Caco-2 (cell line): ENCODE measurements at regions not wholly inside any gene's neighbourhood (a gene's known extent, or its start where the extent isn't known, plus 50 kb on each side); places are given as distances from the start of the nearest gene placed in this dataset.

ENCODE experiments used
- BruUV-seq: library from RNA; stranded (reverse); fragments of 400-500 nt; replicated peaks from 2 replicates; lab custom pipeline; 2021; lab: Mats Ljungman, UMichigan
- CTCF ChIA-PET: fragments of 300-600 bp; sonication (Branson Sonifier 250); formaldehyde crosslinking; loops from one replicate; lab custom pipeline; 2022; ENCODE audit warnings: antibody characterized with exemption; lab: Charles Lee
- POLR2A ChIA-PET: fragments of 300-600 bp; sonication (Branson Sonifier 250); formaldehyde crosslinking; loops from one replicate; lab custom pipeline; 2022; ENCODE audit warnings: antibody characterized with exemption; lab: Charles Lee
- DNase-seq, 2 experiments: peaks; one replicate each; pipeline versions ENCODE4 v3.0.0 to v3.0.0-alpha.2; 2020 to 2022
- H3K27me3 ChIP-seq: replicated peaks from 2 replicates; pipeline ENCODE4 v1.6.0; 2011; ENCODE audit warnings: low read length; ENCODE audit not compliant: control insufficient read depth, insufficient read depth
- H3K36me3 ChIP-seq: 2 replicates; pipeline ENCODE4 v1.5.1; 2011; ENCODE audit warnings: low read length; ENCODE audit not compliant: control insufficient read depth, insufficient read depth
- H3K4me1 ChIP-seq: fragments of 250-450 bp; sonication (Bioruptor Pico); 2 replicates; pipeline ENCODE4 v1.5.1; 2020; ENCODE audit warnings: mild to moderate bottlenecking
- H3K4me3 ChIP-seq: 2 replicates; pipeline ENCODE4 v1.5.1; 2011; ENCODE audit warnings: low read depth, mild to moderate bottlenecking, control low read depth, low read length
- H3K9me3 ChIP-seq: fragments of 250-450 bp; sonication (Bioruptor Pico); 2 replicates; pipeline ENCODE4 v1.5.1; 2020; ENCODE audit warnings: mild to moderate bottlenecking, moderate library complexity
- H3K27ac Mint-ChIP-seq: one replicate; pipeline ENCODE4 v1.8.0; 2022; ENCODE audit warnings: mixed read lengths; ENCODE audit not compliant: unreplicated experiment
- H3K27me3 Mint-ChIP-seq: one replicate; pipeline ENCODE4 v1.8.0; 2022; ENCODE audit warnings: mixed read lengths; ENCODE audit not compliant: insufficient read depth, unreplicated experiment
- H3K36me3 Mint-ChIP-seq: one replicate; pipeline ENCODE4 v1.8.0; 2022; ENCODE audit warnings: mild to moderate bottlenecking, mixed read lengths; ENCODE audit not compliant: insufficient read depth, unreplicated experiment
- H3K4me1 Mint-ChIP-seq: one replicate; pipeline ENCODE4 v1.8.0; 2022; ENCODE audit warnings: low read depth, mixed read lengths; ENCODE audit not compliant: unreplicated experiment
- H3K4me3 Mint-ChIP-seq: one replicate; pipeline ENCODE4 v1.8.0; 2022; ENCODE audit warnings: mild to moderate bottlenecking, moderate library complexity, mixed read lengths; ENCODE audit not compliant: unreplicated experiment
- H3K9me3 Mint-ChIP-seq: one replicate; pipeline ENCODE4 v1.8.0; 2022; ENCODE audit warnings: mixed read lengths; ENCODE audit not compliant: unreplicated experiment
- intact Hi-C: fragments of 100-400 bp; cut with micrococcal nuclease; formaldehyde crosslinking; loops from one replicate; pipeline ENCODE4 v1.10.0; 2022; ENCODE audit not compliant: unreplicated experiment
- TF ChIP-seq, protein P1 (sequence below), 2 experiments: fragments of 200-600 bp in 1 of 2; IDR thresholded peaks; 1 replicate in 1 of 2; 2 replicates in 1 of 2; pipeline versions ENCODE4 v1.5.1 to v1.8.0; 2011 to 2022; ENCODE audit warnings: antibody characterized with exemption in 1 of 2, control low read depth in 1 of 2, inconsistent platforms in 1 of 2, low read depth in 1 of 2, low read length in 1 of 2, mild to moderate bottlenecking in 1 of 2, moderate library complexity in 1 of 2; ENCODE audit not compliant: insufficient read depth in 1 of 2, severe bottlenecking in 1 of 2, unreplicated experiment in 1 of 2

DNA sequence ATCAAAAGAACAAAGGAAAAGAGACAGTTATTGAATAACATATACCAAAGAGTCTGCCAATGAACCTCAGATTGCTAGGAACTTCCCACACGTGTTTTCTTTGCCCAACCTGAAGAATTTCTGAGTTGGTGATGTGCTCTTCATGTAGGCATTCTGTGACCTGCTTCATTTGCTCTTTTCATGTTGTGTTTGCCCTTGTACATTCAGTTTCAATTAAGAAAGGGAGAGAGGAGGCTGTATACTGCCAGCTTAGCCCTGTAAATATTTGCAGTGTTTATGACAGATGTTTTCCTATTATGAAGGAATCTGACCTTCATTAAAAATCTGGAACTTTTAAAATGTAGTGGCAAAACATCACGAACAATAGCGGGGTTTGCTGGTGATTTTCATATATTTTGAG lies 168.5 kb downstream of the GAS1 start:
- no peaks in the 10 kb centered on the region for H3K27me3 ChIP-seq
- H3K9me3 ChIP-seq = no peaks in the 10 kb centered on the region
- H3K36me3 ChIP-seq = no peaks in the 10 kb centered on the region
- TF ChIP-seq, protein P1, sequence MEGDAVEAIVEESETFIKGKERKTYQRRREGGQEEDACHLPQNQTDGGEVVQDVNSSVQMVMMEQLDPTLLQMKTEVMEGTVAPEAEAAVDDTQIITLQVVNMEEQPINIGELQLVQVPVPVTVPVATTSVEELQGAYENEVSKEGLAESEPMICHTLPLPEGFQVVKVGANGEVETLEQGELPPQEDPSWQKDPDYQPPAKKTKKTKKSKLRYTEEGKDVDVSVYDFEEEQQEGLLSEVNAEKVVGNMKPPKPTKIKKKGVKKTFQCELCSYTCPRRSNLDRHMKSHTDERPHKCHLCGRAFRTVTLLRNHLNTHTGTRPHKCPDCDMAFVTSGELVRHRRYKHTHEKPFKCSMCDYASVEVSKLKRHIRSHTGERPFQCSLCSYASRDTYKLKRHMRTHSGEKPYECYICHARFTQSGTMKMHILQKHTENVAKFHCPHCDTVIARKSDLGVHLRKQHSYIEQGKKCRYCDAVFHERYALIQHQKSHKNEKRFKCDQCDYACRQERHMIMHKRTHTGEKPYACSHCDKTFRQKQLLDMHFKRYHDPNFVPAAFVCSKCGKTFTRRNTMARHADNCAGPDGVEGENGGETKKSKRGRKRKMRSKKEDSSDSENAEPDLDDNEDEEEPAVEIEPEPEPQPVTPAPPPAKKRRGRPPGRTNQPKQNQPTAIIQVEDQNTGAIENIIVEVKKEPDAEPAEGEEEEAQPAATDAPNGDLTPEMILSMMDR (IDR thresholded peaks at IDR 0.05; ENCODE audit: insufficient read depth in 1 of 2, low read depth in 1 of 2, low read length in 1 of 2, severe bottlenecking in 1 of 2, unreplicated experiment in 1 of 2) = no peak
- Mint-ChIP-seq H3K4me3 (no peak overlapping the region), H3K9me3 (no peaks in the 10 kb centered on the region), H3K27ac (no peak overlapping the region), H3K4me1 (no peaks in the 10 kb centered on the region), H3K27me3 (peaks cover 2% of the 10 kb centered on the region), H3K36me3 (no peaks in the 10 kb centered on the region)
- intact Hi-C loops = no loop called here
- H3K4me1 ChIP-seq = no peaks in the 10 kb centered on the region
- no peak for DNase-seq
- no TSS peak for BruUV-seq
- ChIA-PET POLR2A (no interaction called here), CTCF (no interaction called here)
- H3K4me3 ChIP-seq = no peak overlapping the region

DNA sequence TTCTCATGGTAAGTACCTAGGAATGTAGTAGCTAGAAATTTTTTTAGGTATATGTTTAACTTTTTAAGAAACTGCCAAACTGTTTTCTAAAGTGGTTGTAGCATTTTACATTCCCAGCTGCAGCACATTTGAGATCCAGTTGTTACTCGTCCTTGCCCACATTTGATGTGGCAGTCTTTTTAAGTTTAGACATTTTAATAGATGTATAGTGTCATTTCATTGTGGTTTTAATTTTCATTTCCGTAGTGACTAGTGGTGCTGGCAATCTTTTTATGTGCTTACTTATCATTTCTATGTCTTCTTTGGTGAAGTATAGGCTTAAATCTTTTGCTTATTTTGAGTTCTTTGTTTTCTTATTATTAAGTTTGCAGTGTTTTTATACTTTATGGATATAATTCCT lies 171.6 kb downstream of the GAS1 start:
- CTCF ChIA-PET = no interaction called here
- no peak overlapping the region for H3K4me3 Mint-ChIP-seq
- H3K4me1 Mint-ChIP-seq = no peaks in the 10 kb centered on the region

DNA sequence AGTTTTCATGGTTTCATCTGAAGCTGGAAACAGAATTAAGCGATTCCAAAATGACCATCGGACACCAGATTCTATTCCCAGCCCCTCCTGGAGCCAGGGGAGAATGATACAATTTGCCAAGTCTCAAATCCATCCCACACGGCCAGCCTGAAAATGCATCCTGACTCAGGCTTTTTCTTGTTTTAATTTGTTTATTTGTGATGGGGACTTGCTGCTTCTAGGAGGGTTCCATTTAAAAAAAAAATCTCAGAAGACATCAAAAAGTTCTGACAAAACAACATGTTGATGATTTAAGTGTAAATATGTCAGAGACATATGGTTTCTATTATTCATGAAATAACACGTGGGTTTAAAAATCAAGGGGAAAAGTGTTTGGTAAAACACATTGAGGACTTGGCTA lies 173.2 kb downstream of the GAS1 start:
- H3K27me3 Mint-ChIP-seq = no peaks in the 10 kb centered on the region

More for the DNA sequence above, 171.6 kb downstream of the GAS1 start:
- no TSS peak for BruUV-seq
- Histone ChIP-seq H3K9me3 (no peaks in the 10 kb centered on the region), H3K36me3 (no peaks in the 10 kb centered on the region), H3K4me3 (no peak overlapping the region), H3K27me3 (no peaks in the 10 kb centered on the region), H3K4me1 (no peaks in the 10 kb centered on the region)
- DNase-seq = no peak
- TF ChIP-seq, protein P1 (IDR thresholded peaks at IDR 0.05; ENCODE audit: insufficient read depth in 1 of 2, low read depth in 1 of 2, low read length in 1 of 2, severe bottlenecking in 1 of 2, unreplicated experiment in 1 of 2) = no peak
- intact Hi-C loops = no loop called here
- Mint-ChIP-seq H3K27me3 (no peaks in the 10 kb centered on the region), H3K27ac (no peak overlapping the region), H3K9me3 (no peaks in the 10 kb centered on the region), H3K36me3 (no peaks in the 10 kb centered on the region)
- POLR2A ChIA-PET = no interaction called here

More for the DNA sequence above, 173.2 kb downstream of the GAS1 start:
- Histone ChIP-seq H3K4me3 (no peak overlapping the region), H3K36me3 (no peaks in the 10 kb centered on the region), H3K4me1 (no peaks in the 10 kb centered on the region), H3K9me3 (no peaks in the 10 kb centered on the region), H3K27me3 (no peaks in the 10 kb centered on the region)
- TF ChIP-seq, protein P1 (IDR thresholded peaks at IDR 0.05; ENCODE audit: insufficient read depth in 1 of 2, low read depth in 1 of 2, low read length in 1 of 2, severe bottlenecking in 1 of 2, unreplicated experiment in 1 of 2) = no peak
- no peaks in the 10 kb centered on the region for H3K4me1 Mint-ChIP-seq
- intact Hi-C loops = no loop called here
- H3K4me3 Mint-ChIP-seq = no peak overlapping the region
- no peaks in the 10 kb centered on the region for H3K9me3 Mint-ChIP-seq
- no peak for DNase-seq
- H3K36me3 Mint-ChIP-seq = no peaks in the 10 kb centered on the region
- ChIA-PET POLR2A (no interaction called here), CTCF (no interaction called here)
- no peak overlapping the region for H3K27ac Mint-ChIP-seq
- BruUV-seq = no TSS peak
